Stomach (tissue), 8 donors: ENCODE measurements at regions not wholly inside any gene's neighbourhood (a gene's known extent, or its start where the extent isn't known, plus 50 kb on each side); places are given as distances from the start of the nearest gene placed in this dataset.

Source experiments
- DNase-seq, 2 donors: peaks; one replicate each; pipeline versions ENCODE4 v3.0.0 to v3.0.0-alpha.2; 2013 to 2019
- H3K27ac ChIP-seq, 5 donors: fragments of 200-600 bp in 4 of 5; sonication (generic) in 4 of 5; one replicate each; pipeline ENCODE4 v1.5.1; 2013 to 2019; ENCODE audit warnings: mild to moderate bottlenecking in 1 of 5, moderate library complexity in 1 of 5
- H3K27me3 ChIP-seq, 3 donors: fragments of 200-600 bp; sonication (generic); one replicate each; pipeline ENCODE4 v1.5.1; 2017 to 2019; ENCODE audit warnings: mixed run types in 1 of 3
- H3K36me3 ChIP-seq, 4 donors: fragments of 200-600 bp; sonication (generic); 1 replicate in 3 of 4; 2 replicates in 1 of 4; pipeline ENCODE4 v1.5.1; 2016 to 2019
- H3K4me1 ChIP-seq, 4 donors: fragments of 200-600 bp; sonication (generic); one replicate each; pipeline ENCODE4 v1.5.1; 2016 to 2019
- H3K4me3 ChIP-seq, 4 donors: fragments of 200-600 bp; sonication (generic) in 3 of 4; one replicate each; pipeline ENCODE4 v1.5.1; 2016 to 2019; ENCODE audit warnings: mild to moderate bottlenecking in 1 of 4
- H3K9me3 ChIP-seq, 4 donors: fragments of 200-600 bp; sonication (generic); one replicate each; pipeline ENCODE4 v1.5.1; 2016 to 2019
- CTCF ChIP-seq, 7 experiments: fragments of 450-650 bp in 4 of 7; fragments of 200-600 bp in 3 of 7; sonication (generic) in 3 of 7; IDR thresholded peaks; one replicate each; pipeline ENCODE4 v1.5.1; 2016 to 2019; ENCODE audit warnings: antibody characterized with exemption in 7 of 7, control low read depth in 2 of 7, mild to moderate bottlenecking in 1 of 7
- EP300 ChIP-seq: sonication (generic); formaldehyde crosslinking; IDR thresholded peaks from one replicate; pipeline ENCODE4 v1.6.1; 2017; ENCODE audit warnings: antibody characterized with exemption
- POLR2A ChIP-seq, 4 donors: fragments of 450-650 bp; IDR thresholded peaks; one replicate each; pipeline ENCODE4 v1.6.1; 2016; ENCODE audit warnings: antibody characterized with exemption in 4 of 4, control low read depth in 2 of 4, mild to moderate bottlenecking in 1 of 4, moderate library complexity in 1 of 4
- POLR2AphosphoS5 ChIP-seq, 3 donors: sonication (generic); formaldehyde crosslinking; IDR thresholded peaks; one replicate each; pipeline ENCODE4 v1.6.1; 2016; ENCODE audit warnings: antibody characterized with exemption in 3 of 3
- WGBS, 5 donors: extraction: QIAGEN DNeasy Blood & Tissue Kit in 3 of 5; methylation state at CpG; one replicate each; pipeline versions ENCODE4 v1.1.5 to v1.1.7; 2013 to 2018; 5-methylcytosine and 5-hydroxymethylcytosine counted together
- intact Hi-C: fragments of 100-400 bp; cut with DNase I; formaldehyde crosslinking; loops from one replicate; pipeline ENCODE4 v1.15.1; 2023; ENCODE audit warnings: low total_unique reads
- donor health status: healthy with polysubstance abuse.
- donor health status: Bipolar disorder and iron deficiency.
- donor health status: healthy.

- TF ChIP-seq EP300 (no peak), CTCF (IDR thresholded peaks at IDR 0.05) (no peak), POLR2AphosphoS5 (IDR thresholded peaks at IDR 0.05) (no peak), POLR2A (IDR thresholded peaks at IDR 0.05) (no peak)
- 93 to 97% (median 94%) methylated on average over 3 of the region's 3 CpGs for WGBS, 5 donors
- H3K27ac ChIP-seq, result no peak overlapping the region
- no peaks in the 10 kb centered on the region for H3K4me1 ChIP-seq
- H3K27me3 ChIP-seq, result no peaks in the 10 kb centered on the region
- no peak for DNase-seq
- intact Hi-C loops, result no loop called here
- H3K36me3 ChIP-seq, result no peaks in the 10 kb centered on the region
- H3K9me3 ChIP-seq, result no peaks in the 10 kb centered on the region
- no peak overlapping the region for H3K4me3 ChIP-seq
Measured at GRCh38 chr2:215576572-215576971, 140.7 kb upstream of the FN1 start.

GRCh38 chr2:215573496-215573895 lies 137.6 kb upstream of the FN1 start:
- H3K4me1 ChIP-seq, result no peaks in the 10 kb centered on the region
- H3K27ac ChIP-seq, result peak overlapping the region in 1 of 5 donors; percentile 32
- peak in 1 of 2 donors; percentile 40 for DNase-seq
- no peaks in the 10 kb centered on the region for H3K36me3 ChIP-seq
- intact Hi-C loops, result no loop called here
- TF ChIP-seq EP300 (no peak), CTCF (IDR thresholded peaks at IDR 0.05) (no peak), POLR2A (IDR thresholded peaks at IDR 0.05) (no peak), POLR2AphosphoS5 (IDR thresholded peaks at IDR 0.05) (no peak)
- H3K4me3 ChIP-seq, result no peak overlapping the region
- H3K9me3 ChIP-seq, result no peaks in the 10 kb centered on the region
- no peaks in the 10 kb centered on the region for H3K27me3 ChIP-seq

- WGBS, 5 donors, result 27 to 50% (median 33%) methylated on average over 2 of the region's 2 CpGs
- Histone ChIP-seq H3K4me3 (no peak overlapping the region), H3K4me1 (no peaks in the 10 kb centered on the region), H3K9me3 (no peaks in the 10 kb centered on the region), H3K27ac (no peak overlapping the region), H3K27me3 (no peaks in the 10 kb centered on the region), H3K36me3 (no peaks in the 10 kb centered on the region)
- no peak for TF ChIP-seq POLR2A (IDR thresholded peaks at IDR 0.05)
- TF ChIP-seq POLR2AphosphoS5 (IDR thresholded peaks at IDR 0.05), result no peak
- TF ChIP-seq EP300, result no peak
- no peak for TF ChIP-seq CTCF (IDR thresholded peaks at IDR 0.05)
- intact Hi-C loops, result no loop called here
- no peak for DNase-seq
Measured at GRCh38 chr2:215572341-215572848, 136.5 kb upstream of the FN1 start.

GRCh38 chr2:215571689-215572088 lies 135.8 kb upstream of the FN1 start:
- TF ChIP-seq CTCF (IDR thresholded peaks at IDR 0.05), result no peak
- TF ChIP-seq POLR2AphosphoS5 (IDR thresholded peaks at IDR 0.05), result no peak
- no peak for TF ChIP-seq EP300
- TF ChIP-seq POLR2A (IDR thresholded peaks at IDR 0.05), result no peak
- no peak overlapping the region for H3K27ac ChIP-seq
- no peaks in the 10 kb centered on the region for H3K36me3 ChIP-seq
- H3K4me1 ChIP-seq, result no peaks in the 10 kb centered on the region
- 8 to 41% (median 21%) methylated on average over 1 of the region's 1 CpG for WGBS, 5 donors
- peak in 1 of 2 donors; percentile 20 for DNase-seq
- no peaks in the 10 kb centered on the region for H3K9me3 ChIP-seq
- no peak overlapping the region for H3K4me3 ChIP-seq
- H3K27me3 ChIP-seq, result no peaks in the 10 kb centered on the region
- intact Hi-C loops, result no loop called here
